Activated CD4-positive, alpha-beta T cell treated with anti-CD3 and anti-CD28 coated beads for 48 hours (primary cell): ENCODE measurements at regions not wholly inside any gene's neighbourhood (a gene's known extent, or its start where the extent isn't known, plus 50 kb on each side); places are given as distances from the start of the nearest gene placed in this dataset.

ENCODE experiments used
- DNase-seq: peaks from one replicate; pipeline ENCODE4 v3.0.0-alpha.2; 2020

DNA sequence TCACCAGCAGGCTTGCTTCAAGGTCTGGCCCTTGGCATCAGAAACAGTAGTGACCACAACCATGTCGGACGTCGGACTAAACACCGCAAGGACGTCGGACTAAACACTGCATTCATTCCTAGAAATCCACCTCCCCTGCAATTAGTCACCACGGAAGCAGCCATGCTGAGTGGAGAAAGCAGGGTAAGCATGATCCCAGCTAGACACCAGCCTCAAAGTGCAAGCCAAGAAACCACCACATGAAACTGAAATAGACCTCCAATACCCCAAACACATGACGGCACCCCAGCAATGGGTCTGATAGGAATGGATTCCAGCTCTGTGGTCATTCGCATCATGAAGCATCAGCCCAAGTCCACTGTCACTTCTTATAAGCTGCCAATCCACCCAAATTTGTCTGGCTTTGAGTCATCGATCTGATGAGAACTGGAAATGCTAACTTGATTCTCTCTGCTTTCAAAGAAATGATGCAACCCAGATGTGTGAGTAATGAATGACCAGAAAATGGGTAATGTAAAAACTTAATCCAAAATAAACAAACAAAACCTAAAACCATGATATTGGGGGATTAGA lies 348.3 kb upstream of the TMCO5A start:
- no peak for DNase-seq

- DNase-seq: no peak
These were observed 347.5 kb upstream of the TMCO5A start for GRCh38 chr15:37586976-37587375.

- DNase-seq: no peak
These were observed 340.0 kb upstream of the TMCO5A start for GRCh38 chr15:37594417-37594816.

DNA sequence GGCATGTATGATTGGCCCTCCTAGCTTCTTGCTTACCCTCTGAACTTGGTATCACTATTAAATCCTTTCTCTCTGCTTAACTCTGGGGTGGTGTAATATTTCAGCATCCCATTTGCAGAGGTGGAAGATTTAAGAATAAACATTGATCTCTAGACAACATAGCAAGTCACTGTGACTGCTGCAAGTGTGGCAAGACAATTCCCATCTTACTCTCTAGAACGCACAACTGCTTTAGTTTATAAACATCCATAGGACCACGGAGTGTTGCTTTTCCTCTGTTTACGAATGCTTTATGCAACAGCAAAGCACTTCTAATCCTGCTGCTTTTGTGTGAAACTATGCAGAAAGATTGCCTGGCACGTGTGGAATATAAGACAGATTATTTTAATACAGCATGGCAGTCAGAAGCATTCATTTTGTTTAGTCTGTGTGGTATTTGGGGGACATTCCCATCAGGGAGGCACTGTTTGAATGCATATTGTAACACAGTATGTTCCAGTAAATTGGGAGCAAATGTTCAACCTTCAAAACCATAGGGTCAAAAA lies 338.9 kb upstream of the TMCO5A start:
- DNase-seq: no peak

DNA sequence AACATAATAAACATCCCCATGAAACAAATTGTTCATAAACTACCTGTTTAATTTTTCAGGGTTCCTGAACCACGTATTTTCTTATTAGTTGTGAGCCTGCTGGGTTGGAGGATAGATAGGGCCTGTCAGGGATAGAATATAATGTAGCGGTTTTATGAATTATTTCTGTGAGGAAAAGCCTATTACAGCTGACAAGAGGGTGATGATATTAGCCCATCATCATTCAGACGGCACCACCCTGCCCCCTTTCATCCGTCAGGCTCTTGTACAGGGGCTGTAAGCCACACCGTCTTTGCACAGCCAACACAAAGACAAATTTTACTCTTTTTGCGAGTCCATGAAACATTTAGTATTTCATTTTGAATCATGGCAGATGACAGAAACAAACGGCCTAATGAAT lies 335.3 kb upstream of the TMCO5A start:
- DNase-seq: no peak

DNA sequence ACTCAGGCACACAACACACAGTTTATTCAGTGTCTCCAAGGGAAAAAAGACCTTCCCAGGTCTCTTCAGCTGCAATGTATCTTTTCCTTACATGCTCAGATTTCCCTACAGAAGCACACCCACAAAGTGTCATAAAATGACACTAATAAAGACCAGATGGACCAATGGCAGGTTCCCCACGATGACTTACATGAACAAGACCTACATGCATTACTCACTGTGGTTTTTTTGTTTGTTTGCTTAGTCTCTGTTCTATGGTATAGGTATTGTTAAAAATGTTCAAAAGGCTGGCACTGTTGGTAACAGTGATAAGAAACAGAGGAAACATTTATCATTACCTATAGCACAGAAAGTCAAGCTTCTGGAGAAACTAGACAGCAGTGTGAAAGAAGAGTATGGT lies 318.2 kb upstream of the TMCO5A start:
- DNase-seq: no peak

DNA sequence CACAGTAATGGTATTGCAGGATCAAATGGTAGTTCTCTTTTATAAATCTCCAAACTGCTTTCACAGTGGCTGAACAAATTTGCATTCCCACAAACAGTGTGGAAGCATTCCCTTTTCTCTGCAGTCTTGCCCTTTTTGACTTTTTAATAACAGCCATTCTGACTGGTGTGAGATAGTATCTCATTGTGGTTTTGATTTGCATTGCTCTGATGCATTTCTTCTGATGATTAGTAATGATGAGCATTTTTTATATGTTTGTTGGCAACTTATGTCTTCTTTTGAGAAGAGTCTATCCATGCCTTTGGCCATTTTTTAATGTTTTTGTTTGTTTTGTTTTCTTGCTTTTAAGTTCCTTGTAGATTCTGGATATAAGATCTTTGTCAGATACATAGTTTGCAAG lies 316.1 kb upstream of the TMCO5A start:
- DNase-seq: no peak

DNA sequence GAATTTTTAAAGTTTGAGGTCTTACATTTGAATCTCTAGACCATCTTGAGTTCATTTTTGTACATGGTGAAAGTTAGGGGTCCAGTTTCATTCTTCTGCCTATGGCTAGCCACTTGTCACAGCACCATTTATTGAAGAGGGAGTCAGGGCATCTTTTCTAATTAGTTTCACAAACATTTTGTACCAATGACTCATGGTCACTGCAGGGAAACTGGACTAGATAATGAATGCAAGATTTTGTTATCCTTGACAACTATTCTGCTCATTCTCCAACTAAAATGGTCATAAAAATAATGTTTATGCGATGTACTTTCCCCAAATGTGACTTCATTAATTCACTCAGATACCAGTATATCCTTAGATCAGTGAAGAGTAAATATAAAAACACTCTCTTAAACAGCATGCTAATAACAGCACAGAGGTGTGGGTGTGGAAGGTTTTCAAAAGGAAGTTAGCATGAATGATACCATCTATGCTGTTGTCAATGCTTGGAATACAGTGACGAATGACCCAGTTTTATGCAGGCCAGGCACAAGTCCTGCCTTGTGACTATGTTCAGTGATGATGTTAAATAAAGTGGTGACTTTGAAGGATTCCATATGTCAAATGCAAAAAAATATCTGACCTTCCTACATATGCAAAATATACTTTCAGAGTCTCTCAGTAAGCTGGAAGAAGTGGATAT lies 314.9 kb upstream of the TMCO5A start:
- DNase-seq: no peak

- no peak for DNase-seq
These were observed 308.9 kb upstream of the TMCO5A start for GRCh38 chr15:37625576-37625975.

DNA sequence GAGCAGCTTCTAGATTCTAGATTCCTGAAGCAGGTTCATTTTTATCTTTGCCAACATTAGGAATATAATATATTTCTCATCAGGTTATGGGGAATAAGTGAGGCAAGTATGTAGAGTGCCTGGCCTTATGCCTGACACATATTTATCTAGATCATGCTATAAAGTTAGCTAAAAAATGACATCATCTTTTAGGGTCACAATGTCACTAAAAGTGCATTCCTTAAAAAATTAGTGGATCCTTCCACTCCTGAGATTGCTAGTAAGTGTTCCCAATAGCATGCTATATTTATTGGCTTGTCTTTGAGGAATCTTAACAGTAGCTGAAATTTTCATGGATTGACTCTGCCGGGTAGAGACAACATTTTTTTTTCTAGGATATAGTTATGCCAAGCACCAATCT lies 305.9 kb upstream of the TMCO5A start:
- DNase-seq: no peak

- no peak for DNase-seq
These were observed 297.7 kb upstream of the TMCO5A start for GRCh38 chr15:37636736-37637135.

- DNase-seq: no peak
These were observed 296.3 kb upstream of the TMCO5A start for GRCh38 chr15:37638116-37638515.

GRCh38 chr15:37638691-37639090 lies 295.7 kb upstream of the TMCO5A start:
- no peak for DNase-seq

GRCh38 chr15:37652646-37653417 lies 281.6 kb upstream of the TMCO5A start:
- DNase-seq: no peak

DNA sequence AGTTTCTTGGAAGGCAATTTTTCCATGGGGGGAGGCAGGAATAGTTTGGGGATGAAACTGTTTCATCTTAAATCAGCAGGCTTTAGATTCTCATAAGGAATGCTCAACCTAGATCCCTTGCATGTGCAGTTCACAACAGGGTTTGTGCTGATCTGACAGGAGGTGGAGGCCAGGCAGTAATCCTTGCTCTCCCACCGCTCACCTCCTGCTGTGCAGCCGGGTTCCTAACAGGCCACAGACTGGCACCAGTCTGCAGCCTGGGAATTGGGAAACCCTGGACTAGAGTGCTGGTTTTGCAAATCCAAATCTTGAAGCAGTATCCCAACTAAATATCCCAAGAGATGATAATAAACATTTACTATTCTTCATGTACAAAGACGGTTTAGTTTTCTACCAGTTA lies 256.3 kb upstream of the TMCO5A start:
- no peak for DNase-seq

- DNase-seq: no peak
These were observed 254.8 kb upstream of the TMCO5A start for GRCh38 chr15:37679627-37680026.

DNA sequence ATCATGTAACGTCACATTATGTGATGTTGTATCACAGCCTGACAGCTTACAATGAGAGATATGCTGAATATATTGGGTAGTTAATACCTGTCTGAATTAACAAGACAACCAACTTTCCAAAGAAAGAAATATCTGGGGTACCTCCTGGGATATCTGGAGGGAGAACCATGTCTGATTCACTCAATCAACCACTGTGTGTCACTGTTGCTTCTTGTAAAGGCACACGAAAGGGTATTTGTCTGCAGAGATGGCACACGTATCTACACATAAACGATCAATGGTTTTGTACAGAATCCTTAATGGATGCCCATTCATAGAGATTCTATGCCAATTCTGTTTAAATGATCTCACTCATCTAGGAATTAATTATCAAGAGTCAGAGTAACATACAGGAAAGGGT lies 252.1 kb upstream of the TMCO5A start:
- DNase-seq: no peak

GRCh38 chr15:37691911-37692310 lies 242.5 kb upstream of the TMCO5A start:
- no peak for DNase-seq

- no peak for DNase-seq
These were observed 240.5 kb upstream of the TMCO5A start for GRCh38 chr15:37693926-37694325.

DNA sequence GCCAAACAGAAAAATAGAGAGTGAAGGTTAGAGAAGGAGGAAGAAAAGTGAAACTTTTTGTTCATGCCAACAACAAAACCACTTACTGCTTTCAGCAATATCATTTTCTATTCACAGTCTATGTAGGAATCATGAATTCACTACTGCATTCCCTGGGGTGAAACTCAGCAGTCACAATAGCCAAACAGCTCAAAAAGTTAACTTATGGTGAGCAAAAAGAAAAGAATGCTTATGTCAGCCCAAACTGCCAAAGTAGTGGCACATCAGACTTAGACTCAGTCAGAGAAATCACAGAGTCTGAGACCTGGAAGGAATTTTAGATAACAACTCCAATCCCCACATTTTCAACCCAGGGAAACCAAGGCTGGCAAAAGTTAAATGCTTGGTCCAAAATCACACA lies 238.7 kb upstream of the TMCO5A start:
- no peak for DNase-seq

DNA sequence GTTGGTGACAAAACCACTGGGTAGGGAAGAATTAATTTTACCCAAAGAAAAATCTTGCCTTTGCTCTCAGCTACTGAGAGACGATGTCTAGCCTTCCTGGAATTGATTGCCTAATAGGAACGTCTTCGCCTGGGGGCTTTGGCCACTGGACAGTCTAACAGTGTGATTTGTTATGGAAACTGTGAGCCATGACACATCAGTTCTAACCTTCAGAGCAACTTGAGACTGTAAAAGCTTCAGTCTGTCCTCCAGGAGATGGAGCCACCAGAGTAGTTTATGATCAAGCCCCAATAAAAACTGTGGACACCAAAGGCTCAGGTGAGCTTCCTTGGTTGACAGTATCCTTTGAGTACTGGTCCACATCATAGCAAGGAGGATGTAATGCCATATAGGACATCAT lies 235.8 kb upstream of the TMCO5A start:
- no peak for DNase-seq

DNA sequence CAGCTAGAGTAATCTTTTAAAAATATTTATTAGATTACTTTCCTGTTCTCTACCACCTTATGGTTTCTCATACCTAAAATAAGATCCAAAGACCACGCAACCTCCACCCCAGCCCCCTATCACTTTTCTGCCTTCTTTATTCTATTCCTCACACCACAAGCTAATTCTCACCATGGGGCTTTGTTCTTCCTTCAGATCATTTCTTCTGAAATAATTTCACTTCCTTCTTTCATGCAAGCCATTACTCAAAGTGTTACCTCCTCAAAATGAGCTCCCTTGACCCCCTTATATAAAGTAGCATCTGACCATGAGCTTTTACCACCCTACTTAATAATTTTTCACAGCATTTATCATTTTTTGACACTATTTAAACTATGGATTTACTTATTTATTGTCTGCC lies 233.2 kb upstream of the TMCO5A start:
- no peak for DNase-seq

DNA sequence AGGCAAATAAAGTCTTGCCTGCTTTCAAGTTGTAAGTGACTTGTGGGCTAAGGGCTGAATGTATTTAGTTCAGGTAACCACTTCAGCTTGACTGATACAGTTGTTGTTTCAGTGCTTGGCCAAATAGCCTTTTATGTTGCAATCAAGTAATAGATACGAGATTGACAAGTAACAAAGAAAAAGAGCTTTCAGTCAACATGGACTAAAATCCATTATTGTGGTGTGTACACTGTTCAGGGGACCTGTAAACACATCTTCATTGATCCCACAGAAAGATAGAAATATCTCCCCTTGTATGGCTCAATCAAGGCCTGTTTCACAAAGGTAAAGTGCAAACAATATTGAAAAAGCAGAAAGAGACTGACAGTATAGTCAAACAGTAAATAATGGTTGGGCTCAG lies 224.8 kb upstream of the TMCO5A start:
- DNase-seq: no peak

DNA sequence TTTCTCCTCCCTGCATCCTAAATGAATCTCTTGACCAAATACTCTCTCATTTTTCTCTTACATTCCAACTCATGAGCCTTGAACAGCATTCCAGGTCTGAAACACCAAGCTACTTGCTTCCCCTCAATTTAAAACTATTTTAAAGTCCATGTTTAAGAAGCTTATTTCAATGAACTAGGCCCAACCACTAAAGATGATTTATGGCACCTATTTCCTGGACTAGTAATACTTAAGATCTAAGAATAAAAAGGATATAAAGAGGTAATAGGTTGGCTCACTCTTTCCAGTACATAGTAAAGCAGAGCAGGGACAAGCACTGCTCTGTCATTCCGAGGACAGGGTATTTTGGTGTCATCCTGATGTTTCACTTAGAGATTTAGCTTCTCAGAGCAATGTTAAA lies 219.3 kb upstream of the TMCO5A start:
- no peak for DNase-seq
